Stomach smooth muscle (tissue), 2 donors: ENCODE measurements at regions not wholly inside any gene's neighbourhood (a gene's known extent, or its start where the extent isn't known, plus 50 kb on each side); places are given as distances from the start of the nearest gene placed in this dataset.
"Not testable (repeated sequence)": the region's sequence is repeated elsewhere in the genome, so short reads cannot be mapped to it uniquely, and the experiment has no call there.

Experiments
- H3K27ac ChIP-seq: one replicate; pipeline ENCODE4 v1.7.0; 2013; ENCODE audit warnings: mild to moderate bottlenecking, low read length, inconsistent platforms
- H3K27me3 ChIP-seq, 2 donors: one replicate each; pipeline ENCODE4 v1.7.0; 2013; ENCODE audit warnings: low read length in 2 of 2; ENCODE audit not compliant: insufficient read depth in 2 of 2, control insufficient read depth in 1 of 2
- H3K36me3 ChIP-seq, 2 donors: one replicate each; pipeline ENCODE4 v1.7.0; 2013; ENCODE audit warnings: low read length in 2 of 2; ENCODE audit not compliant: control insufficient read depth in 2 of 2, insufficient read depth in 2 of 2
- H3K4me1 ChIP-seq: one replicate; pipeline ENCODE4 v1.7.0; 2013; ENCODE audit warnings: low read length; ENCODE audit not compliant: control insufficient read depth, insufficient read depth
- H3K4me3 ChIP-seq, 2 donors: one replicate each; pipeline ENCODE4 v1.7.0; 2013; ENCODE audit warnings: low read length in 2 of 2
- H3K9ac ChIP-seq, 2 donors: one replicate each; pipeline ENCODE4 v1.7.0; 2013; ENCODE audit warnings: low read length in 2 of 2, mild to moderate bottlenecking in 1 of 2
- H3K9me3 ChIP-seq, 2 donors: one replicate each; pipeline ENCODE4 v1.7.0; 2013; ENCODE audit warnings: low read length in 2 of 2; ENCODE audit not compliant: control insufficient read depth in 2 of 2
- donor health status: healthy.
- donor health status: Pancreatic carcinoma.

- H3K9ac ChIP-seq: no peak overlapping the region
- H3K9me3 ChIP-seq: no peaks in the 10 kb centered on the region
- peaks cover 14% of the 10 kb centered on the region for H3K4me1 ChIP-seq
- no peak overlapping the region for H3K27ac ChIP-seq
- no peaks in the 10 kb centered on the region for H3K27me3 ChIP-seq
- H3K4me3 ChIP-seq: no peak overlapping the region
- H3K36me3 ChIP-seq: no peaks in the 10 kb centered on the region
Measured at GRCh38 chr3:150344079-150344759, 63.9 kb upstream of the TSC22D2 start.

DNA sequence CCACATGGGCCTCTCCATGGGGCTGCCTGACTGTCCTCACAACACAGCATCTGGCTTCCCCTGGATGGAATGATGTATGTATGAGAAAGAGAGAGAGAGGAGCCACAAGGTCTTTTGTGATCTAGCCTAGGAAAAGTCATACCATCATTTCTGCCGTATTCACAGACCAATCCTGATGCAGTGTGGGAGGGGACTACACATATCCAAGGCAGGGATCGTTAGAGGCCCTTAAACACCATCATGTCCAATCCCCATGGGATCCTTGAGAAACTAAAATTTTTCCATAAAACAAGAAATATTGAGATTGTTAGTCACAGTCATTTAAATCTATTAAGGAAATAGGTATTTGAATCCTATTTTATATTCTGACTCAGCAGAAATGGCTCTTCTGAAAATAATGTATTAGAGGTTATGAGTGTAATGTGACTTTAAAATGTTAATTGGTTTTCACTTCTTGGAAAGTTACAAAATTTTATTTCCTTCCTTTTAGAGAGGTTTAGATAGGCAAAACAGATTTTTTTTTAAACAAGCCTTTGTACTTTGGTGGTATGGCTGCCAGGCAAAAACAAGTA lies 65.1 kb upstream of the TSC22D2 start:
- Histone ChIP-seq H3K36me3 (no peaks in the 10 kb centered on the region), H3K27ac (no peak overlapping the region), H3K9me3 (no peaks in the 10 kb centered on the region), H3K27me3 (no peaks in the 10 kb centered on the region), H3K4me3 (no peak overlapping the region), H3K4me1 (peaks cover 9% of the 10 kb centered on the region), H3K9ac (no peak overlapping the region)

GRCh38 chr3:150341891-150342290 lies 66.2 kb upstream of the TSC22D2 start:
- H3K27ac ChIP-seq: no peak overlapping the region
- no peak overlapping the region for H3K4me3 ChIP-seq
- H3K9me3 ChIP-seq: no peaks in the 10 kb centered on the region
- H3K27me3 ChIP-seq: no peaks in the 10 kb centered on the region
- peaks cover 2% of the 10 kb centered on the region for H3K4me1 ChIP-seq
- no peak overlapping the region for H3K9ac ChIP-seq
- H3K36me3 ChIP-seq: no peaks in the 10 kb centered on the region

- H3K4me3 ChIP-seq, H3K9me3 ChIP-seq, H3K4me1 ChIP-seq, H3K9ac ChIP-seq, H3K27me3 ChIP-seq, H3K27ac ChIP-seq, H3K36me3 ChIP-seq: not testable (repeated sequence)
Measured at GRCh38 chr3:150336363-150336762, 71.7 kb upstream of the TSC22D2 start.

- no peaks in the 10 kb centered on the region for H3K4me1 ChIP-seq
Measured at GRCh38 chr3:150335631-150336030, 72.5 kb upstream of the TSC22D2 start.

GRCh38 chr3:150334974-150335373 lies 73.1 kb upstream of the TSC22D2 start:
- H3K9ac ChIP-seq: no peak overlapping the region
- no peaks in the 10 kb centered on the region for H3K27me3 ChIP-seq
- H3K4me3 ChIP-seq: no peak overlapping the region
- no peaks in the 10 kb centered on the region for H3K36me3 ChIP-seq
- H3K9me3 ChIP-seq: no peaks in the 10 kb centered on the region
- no peaks in the 10 kb centered on the region for H3K4me1 ChIP-seq
- H3K27ac ChIP-seq: no peak overlapping the region

More at GRCh38 chr3:150335631-150336030, 72.5 kb upstream of the TSC22D2 start:
- no peaks in the 10 kb centered on the region for H3K9me3 ChIP-seq
- H3K27ac ChIP-seq: no peak overlapping the region
- no peak overlapping the region for H3K9ac ChIP-seq
- no peaks in the 10 kb centered on the region for H3K36me3 ChIP-seq
- no peak overlapping the region for H3K4me3 ChIP-seq
- H3K27me3 ChIP-seq: no peaks in the 10 kb centered on the region

DNA sequence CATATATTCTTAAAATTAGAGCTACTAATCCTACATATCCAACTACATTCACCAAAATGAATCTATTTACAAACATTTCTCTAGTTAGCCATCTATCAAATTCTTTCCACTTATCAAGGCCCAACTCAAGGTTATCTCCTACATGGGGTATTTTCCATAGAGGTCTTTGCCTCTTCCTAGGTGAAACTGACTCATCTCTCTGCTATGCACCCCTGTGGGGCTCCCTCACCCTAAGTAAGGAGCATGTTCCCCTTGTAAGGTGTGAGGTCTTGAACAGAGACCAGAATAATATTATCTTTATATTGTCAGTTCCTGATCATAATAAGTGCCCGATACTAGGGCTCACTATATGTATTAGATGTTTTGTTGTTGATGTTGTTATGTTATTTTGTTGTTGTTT lies 74.6 kb upstream of the TSC22D2 start:
- no peaks in the 10 kb centered on the region for H3K9me3 ChIP-seq
- no peak overlapping the region for H3K27ac ChIP-seq
- H3K27me3 ChIP-seq: no peaks in the 10 kb centered on the region
- no peak overlapping the region for H3K9ac ChIP-seq
- H3K36me3 ChIP-seq: no peaks in the 10 kb centered on the region
- no peaks in the 10 kb centered on the region for H3K4me1 ChIP-seq
- no peak overlapping the region for H3K4me3 ChIP-seq

DNA sequence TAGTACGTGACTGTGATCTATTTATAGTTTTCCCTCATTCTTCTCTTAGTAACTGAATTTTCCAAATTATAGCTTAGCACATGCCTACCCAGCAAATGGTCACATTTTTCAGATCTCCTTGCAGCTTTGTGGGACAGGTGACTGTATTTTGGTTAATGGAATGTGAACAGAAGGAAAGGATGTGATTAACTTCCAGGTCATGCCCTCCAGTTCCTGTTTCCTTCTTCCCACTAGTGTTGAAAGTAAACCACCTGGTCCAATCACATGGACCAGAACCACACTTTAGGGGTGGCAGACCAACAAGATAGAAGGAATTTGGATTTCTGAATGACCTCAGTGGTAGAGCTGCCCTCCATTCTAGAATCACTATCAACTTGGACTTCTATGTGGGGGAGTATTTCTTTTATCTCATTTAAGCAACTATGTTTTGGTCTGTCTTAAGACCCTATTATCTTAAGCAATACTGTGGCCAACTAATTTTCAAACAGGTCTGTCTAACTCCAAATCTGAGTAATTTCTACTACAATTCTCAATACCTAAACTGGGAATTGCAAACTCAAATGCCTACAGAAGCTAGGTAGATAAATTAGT lies 76.0 kb upstream of the TSC22D2 start:
- Histone ChIP-seq H3K27ac (no peak overlapping the region), H3K9ac (no peak overlapping the region), H3K9me3 (no peaks in the 10 kb centered on the region), H3K4me3 (no peak overlapping the region), H3K36me3 (no peaks in the 10 kb centered on the region), H3K27me3 (no peaks in the 10 kb centered on the region), H3K4me1 (no peaks in the 10 kb centered on the region)

DNA sequence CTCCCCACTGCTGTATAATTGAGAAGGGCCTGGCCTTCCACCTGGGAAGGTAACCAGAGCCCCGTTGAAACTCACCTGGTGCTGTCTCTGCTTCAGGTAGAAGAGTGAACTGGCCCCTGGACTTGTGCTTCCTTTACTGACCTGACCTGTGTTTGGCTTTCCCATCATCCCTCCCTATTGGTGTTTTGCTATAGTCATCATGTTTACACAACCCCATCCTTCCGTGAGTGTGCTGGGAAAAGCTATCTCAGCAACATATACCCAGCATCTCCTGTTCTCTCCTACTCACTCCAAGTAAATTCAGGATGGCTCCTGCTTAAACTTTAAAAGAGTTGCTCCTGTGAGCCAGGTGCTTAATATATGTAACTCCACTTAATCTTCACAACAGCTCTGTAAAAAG lies 77.2 kb upstream of the TSC22D2 start:
- Histone ChIP-seq H3K9ac (no peak overlapping the region), H3K27me3 (no peaks in the 10 kb centered on the region), H3K27ac (no peak overlapping the region), H3K4me1 (no peaks in the 10 kb centered on the region), H3K9me3 (no peaks in the 10 kb centered on the region), H3K36me3 (no peaks in the 10 kb centered on the region), H3K4me3 (no peak overlapping the region)

DNA sequence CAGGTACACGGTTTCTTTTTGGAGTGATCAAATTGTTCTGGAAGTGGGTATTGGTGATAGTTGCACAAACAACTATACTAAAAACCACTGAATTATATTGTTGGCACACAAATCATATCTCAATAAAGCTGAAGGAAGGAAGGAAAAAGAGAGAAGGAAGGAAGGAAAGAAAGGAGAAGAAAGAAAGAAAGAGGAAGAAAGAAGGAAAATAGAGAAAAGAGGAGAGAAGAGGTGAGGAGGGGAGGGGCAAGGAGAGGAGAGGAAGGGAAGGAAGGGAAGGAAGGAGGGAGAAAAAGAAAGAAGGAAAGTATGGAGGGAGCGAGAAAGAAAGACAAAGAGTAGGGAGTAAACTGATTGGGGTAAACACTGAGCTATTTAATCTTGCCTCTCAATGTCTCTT lies 77.9 kb upstream of the TSC22D2 start:
- Histone ChIP-seq H3K27me3 (no peaks in the 10 kb centered on the region), H3K9ac (no peak overlapping the region), H3K4me1 (no peaks in the 10 kb centered on the region), H3K27ac (no peak overlapping the region), H3K4me3 (no peak overlapping the region), H3K9me3 (no peaks in the 10 kb centered on the region), H3K36me3 (no peaks in the 10 kb centered on the region)

- Histone ChIP-seq H3K36me3 (no peaks in the 10 kb centered on the region), H3K4me3 (no peak overlapping the region), H3K27ac (no peak overlapping the region), H3K27me3 (no peaks in the 10 kb centered on the region), H3K4me1 (no peaks in the 10 kb centered on the region), H3K9me3 (no peaks in the 10 kb centered on the region), H3K9ac (no peak overlapping the region)
Measured at GRCh38 chr3:150329408-150329807, 78.7 kb upstream of the TSC22D2 start.
